Non-pigmented ciliary epithelial cell (primary cell): ENCODE measurements at regions not wholly inside any gene's neighbourhood (a gene's known extent, or its start where the extent isn't known, plus 50 kb on each side); places are given as distances from the start of the nearest gene placed in this dataset.
"Not testable (repeated sequence)": the region's sequence is repeated elsewhere in the genome, so short reads cannot be mapped to it uniquely, and the experiment has no call there.

ENCODE experiments used
- DNase-seq: peaks from one replicate; pipeline ENCODE4 v3.0.0-alpha.2; 2010; ENCODE audit warnings: low read depth

GRCh38 chr1:60731321-60731720 is 351.0 kb upstream of the NFIA start:
- no peak for DNase-seq

- no peak for DNase-seq
Measured at GRCh38 chr1:60727552-60727951, 354.8 kb upstream of the NFIA start.

- DNase-seq, result no peak
Measured at GRCh38 chr1:60716472-60716871, 365.9 kb upstream of the NFIA start.

GRCh38 chr1:60715970-60716369 is 366.4 kb upstream of the NFIA start:
- no peak for DNase-seq

GRCh38 chr1:60709426-60709825 is 372.9 kb upstream of the NFIA start:
- no peak for DNase-seq

GRCh38 chr1:60705026-60705425 is 377.3 kb upstream of the NFIA start:
- no peak for DNase-seq

- no peak for DNase-seq
Measured at GRCh38 chr1:60703155-60703554, 379.2 kb upstream of the NFIA start.

GRCh38 chr1:60699325-60699724 is 383.0 kb upstream of the NFIA start:
- no peak for DNase-seq

- no peak for DNase-seq
Measured at GRCh38 chr1:60697204-60697994, 385.0 kb upstream of the NFIA start.

GRCh38 chr1:60696512-60696911 is 385.8 kb upstream of the NFIA start:
- DNase-seq, result no peak

GRCh38 chr1:60695716-60696171 is 386.6 kb upstream of the NFIA start:
- no peak for DNase-seq

GRCh38 chr1:60694980-60695379 is 387.4 kb upstream of the NFIA start:
- DNase-seq, result no peak

- DNase-seq, result no peak
Measured at GRCh38 chr1:60692031-60692430, 390.3 kb upstream of the NFIA start.

- DNase-seq, result not testable (repeated sequence)
Measured at GRCh38 chr1:60688221-60688620, 394.1 kb upstream of the NFIA start.

- DNase-seq, result no peak
Measured at GRCh38 chr1:60681095-60681860, 401.1 kb upstream of the NFIA start.

GRCh38 chr1:60679524-60680375 is 402.6 kb upstream of the NFIA start:
- no peak for DNase-seq

- no peak for DNase-seq
Measured at GRCh38 chr1:60678802-60679201, 403.6 kb upstream of the NFIA start.

- no peak for DNase-seq
Measured at GRCh38 chr1:60678391-60678790, 404.0 kb upstream of the NFIA start.

- DNase-seq, result no peak
Measured at GRCh38 chr1:60672449-60672848, 409.9 kb upstream of the NFIA start.

GRCh38 chr1:60670302-60670701 is 412.1 kb upstream of the NFIA start:
- no peak for DNase-seq

GRCh38 chr1:60668585-60668984 is 413.8 kb upstream of the NFIA start:
- DNase-seq, result no peak

GRCh38 chr1:60665311-60665710 is 417.1 kb upstream of the NFIA start:
- DNase-seq, result no peak
